HG03457 (cell line): ENCODE measurements at regions not wholly inside any gene's neighbourhood (a gene's known extent, or its start where the extent isn't known, plus 50 kb on each side); places are given as distances from the start of the nearest gene placed in this dataset.

ENCODE experiments used
- ATAC-seq: cut with Tn5 transposase; IDR thresholded peaks from one replicate; pipeline ENCODE4 v1.9.1; 2021; ENCODE audit warnings: moderate number of reproducible peaks; ENCODE audit not compliant: unreplicated experiment

DNA sequence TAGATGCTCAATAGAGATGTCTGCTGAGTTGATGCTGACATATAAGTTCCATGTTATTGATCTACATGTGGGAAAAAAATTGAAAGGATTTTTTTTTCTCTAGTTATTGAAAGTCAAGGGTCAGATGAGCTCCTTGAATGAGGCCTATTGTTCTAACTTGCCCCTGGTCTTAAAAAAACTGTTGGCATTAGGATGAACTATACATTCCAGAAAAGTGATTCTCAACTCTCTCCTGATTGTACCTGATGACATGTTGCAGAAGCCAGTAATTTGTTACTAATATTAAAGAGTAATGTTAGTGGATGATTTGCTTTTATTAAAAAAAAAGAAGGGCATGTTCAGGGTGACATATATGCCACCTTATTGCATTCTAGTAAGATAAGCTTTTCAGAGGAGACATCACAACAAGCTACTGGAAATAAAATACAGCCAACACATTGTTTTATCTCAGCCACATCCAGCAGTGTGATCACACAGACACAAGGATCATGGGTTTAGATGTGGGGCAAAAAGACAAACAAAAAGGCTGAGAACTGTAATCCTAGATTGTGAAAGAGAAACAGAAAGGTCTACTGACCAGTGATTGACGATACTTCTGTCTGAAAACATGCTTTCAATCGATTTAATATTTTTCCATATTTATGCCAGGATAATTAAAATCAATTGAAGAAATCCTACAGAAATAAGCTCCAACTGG, 1314.1 kb upstream of the C9orf72 start:
- no peak for ATAC-seq

DNA sequence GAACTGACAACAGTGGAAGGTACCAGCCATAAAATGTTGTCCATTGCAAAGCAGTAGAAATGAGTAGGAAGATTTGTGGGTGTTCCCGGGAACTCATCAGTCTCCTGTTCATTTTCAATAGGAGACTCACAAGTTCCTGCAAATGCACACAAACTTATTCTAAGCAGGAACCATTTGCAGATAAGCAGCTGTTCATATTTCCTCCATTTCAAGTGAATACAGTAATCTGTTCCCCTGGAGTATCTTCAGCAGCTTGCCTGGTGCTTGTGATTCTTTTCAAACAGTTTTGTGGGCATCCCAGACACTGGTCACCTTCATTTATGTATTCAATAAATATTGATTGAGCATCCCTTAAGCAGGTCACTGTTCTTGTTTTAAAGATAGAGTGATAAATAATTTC, 1315.5 kb upstream of the C9orf72 start:
- ATAC-seq = no peak

DNA sequence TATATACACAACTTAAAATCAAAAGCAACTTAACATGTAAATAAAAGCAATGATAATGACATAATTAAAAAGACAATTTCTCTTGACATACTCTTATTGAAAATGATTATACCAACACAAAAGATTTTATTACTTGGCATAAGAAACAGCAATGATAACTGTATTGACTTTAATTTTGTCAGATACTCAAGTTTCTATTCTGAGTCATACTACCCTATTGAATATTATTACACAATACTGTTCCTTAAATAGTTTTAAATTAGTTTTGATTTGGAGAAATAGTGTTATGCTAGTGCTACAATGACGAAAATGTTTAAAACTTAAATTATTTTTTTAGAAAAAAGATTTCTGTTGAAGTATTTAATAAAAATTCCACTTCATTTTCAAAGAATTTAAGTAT, 1319.3 kb upstream of the C9orf72 start:
- no peak for ATAC-seq

DNA sequence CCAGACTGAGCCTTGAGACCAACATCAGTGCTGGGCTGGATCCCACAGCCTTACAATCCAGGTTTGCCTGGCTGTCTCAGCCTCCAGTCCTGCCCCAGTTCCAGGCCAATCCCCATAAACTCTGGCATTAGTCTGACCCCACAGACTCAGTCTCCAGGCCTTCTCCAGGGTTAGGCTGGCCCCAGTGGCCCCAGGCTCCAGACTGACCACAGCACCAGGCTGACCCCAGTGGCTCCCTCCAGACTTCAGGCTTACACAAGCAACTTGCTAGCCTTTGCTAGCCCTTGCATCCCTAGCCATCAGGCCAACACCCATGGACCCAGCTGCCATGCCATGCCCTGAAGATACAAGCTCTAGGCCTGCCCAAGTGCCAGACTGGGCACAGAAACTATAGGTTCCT, 1326.0 kb upstream of the C9orf72 start:
- no peak for ATAC-seq

GRCh38 chr9:28899926-28900325, 1326.6 kb upstream of the C9orf72 start:
- ATAC-seq = no peak

GRCh38 chr9:28900406-28900805, 1327.1 kb upstream of the C9orf72 start:
- ATAC-seq = no peak

DNA sequence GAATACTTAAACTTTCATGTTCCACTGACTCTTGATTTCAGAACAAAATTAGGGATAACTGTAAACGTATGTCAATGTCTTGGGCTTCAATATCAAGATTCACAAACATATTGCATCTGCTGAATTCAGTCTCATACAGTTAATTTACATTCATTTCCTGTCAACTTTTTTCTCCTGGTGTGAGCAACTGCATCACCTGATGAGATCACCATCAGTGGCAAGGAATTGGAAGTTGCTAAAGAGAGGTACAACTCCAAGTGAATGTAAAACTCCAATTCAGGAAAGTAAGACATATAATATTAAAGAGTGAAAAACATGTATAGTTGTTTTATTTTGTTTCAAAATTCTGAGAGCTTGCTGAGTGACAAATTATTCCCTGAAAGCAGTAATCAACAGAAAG, 1336.2 kb upstream of the C9orf72 start:
- no peak for ATAC-seq

DNA sequence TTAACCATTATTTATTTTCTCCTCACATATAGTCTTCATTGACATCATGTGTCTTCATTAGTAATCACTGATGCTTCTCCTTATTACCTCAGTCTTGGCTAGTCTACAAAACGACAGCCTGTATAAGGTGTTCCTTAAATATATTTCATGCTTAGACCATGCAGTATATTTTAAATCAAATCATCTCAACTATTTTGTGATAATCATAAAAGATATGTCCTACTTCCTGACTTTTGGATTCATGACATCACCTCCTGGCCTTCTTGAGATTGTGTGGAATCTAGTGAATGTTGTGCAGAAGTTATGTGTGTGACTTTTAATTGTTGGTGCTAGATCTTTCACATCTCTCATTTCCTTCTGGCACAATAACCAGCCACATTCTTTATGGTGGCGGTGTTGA, 1339.3 kb upstream of the C9orf72 start:
- ATAC-seq = no peak

DNA sequence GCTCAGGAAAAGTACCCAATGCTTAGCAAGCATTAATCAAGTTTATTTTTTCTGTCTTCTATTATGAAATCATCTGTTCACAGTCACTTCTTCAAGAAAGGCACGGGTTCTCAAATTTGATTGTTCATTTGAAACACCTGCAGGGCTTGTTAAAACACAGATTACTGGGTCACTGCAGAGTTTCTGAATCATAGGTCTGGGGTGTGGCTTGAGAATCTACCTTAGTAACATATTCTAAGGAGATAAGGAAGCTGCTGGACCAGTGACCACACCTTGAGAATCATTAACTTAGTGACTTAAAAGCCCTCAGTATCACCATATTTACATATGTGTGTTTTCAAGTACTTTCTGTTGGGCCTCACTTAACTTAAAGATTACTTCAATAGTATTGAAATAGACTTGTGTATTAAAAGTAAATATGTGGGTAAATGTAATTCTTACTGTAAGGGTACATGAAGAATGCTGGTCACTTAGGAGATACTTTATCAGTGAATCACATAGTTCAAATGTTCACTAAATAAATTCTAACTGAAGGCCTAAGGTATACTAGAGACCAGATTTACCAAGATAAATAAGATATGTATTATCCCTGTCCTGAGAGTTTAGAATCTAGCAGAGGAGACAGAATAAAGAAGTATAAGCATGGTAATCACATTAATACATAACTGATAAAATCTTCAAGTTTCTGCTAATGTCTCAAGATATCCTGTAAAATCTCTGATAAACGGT, 1342.1 kb upstream of the C9orf72 start:
- no peak for ATAC-seq

- no peak for ATAC-seq
Measured at GRCh38 chr9:28916348-28916747, 1343.1 kb upstream of the C9orf72 start.

DNA sequence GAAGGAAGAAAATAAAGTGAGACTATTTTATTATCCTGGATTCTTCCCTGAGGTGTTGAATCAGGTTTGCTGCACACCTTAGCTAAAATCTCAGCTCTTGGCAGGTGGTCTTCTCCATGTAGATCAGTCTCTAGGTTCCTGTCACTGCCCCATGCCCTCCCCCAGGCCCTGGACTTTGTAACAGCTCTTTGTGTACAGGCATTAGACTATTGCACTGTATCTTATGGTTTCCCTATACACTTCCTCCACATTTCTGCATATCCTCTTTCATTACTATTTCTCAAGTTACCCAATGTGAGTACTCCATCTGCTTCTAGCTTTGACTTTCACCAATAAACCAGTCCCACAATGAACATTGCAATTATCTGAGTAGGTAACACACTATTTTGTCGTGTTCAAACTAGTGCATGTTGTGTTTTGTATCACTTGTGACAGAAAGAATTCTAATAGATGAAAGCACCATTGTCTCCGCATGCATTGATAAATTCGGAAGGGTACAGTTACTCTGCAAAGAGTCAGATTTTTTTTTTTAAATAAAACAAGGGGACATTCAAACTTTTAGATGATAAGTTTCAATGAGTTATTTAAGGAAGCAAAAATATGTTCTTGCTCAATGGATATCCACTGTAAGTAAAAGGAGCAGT, 1348.7 kb upstream of the C9orf72 start:
- ATAC-seq = no peak

GRCh38 chr9:28922891-28923290, 1349.6 kb upstream of the C9orf72 start:
- no peak for ATAC-seq

- ATAC-seq = no peak
Measured at GRCh38 chr9:28923351-28923750, 1350.1 kb upstream of the C9orf72 start.

- ATAC-seq = no peak
Measured at GRCh38 chr9:28925157-28925556, 1351.9 kb upstream of the C9orf72 start.

DNA sequence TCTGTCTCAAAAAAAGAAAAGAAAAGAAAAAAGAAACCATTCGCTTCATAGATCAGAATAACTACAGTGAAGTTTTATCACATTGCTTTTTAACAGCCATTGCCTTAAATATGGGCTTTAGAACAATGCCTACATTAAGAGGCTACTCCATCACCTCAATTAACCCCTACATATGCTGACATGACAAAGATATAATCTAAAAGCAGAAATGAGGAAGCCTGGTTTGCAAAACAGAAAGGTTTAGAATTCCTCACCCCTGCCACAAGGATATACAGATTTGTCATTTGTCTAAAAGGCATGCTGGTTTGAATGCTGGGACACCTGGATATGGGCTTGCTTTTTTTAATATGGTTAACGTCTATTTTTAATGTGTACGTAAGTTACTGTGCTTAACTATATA, 1353.0 kb upstream of the C9orf72 start:
- ATAC-seq = no peak

- ATAC-seq = no peak
Measured at GRCh38 chr9:28927691-28928090, 1354.4 kb upstream of the C9orf72 start.

GRCh38 chr9:28929433-28929832, 1356.2 kb upstream of the C9orf72 start:
- no peak for ATAC-seq

- no peak for ATAC-seq
Measured at GRCh38 chr9:28930766-28931165, 1357.5 kb upstream of the C9orf72 start.

- no peak for ATAC-seq
Measured at GRCh38 chr9:28934111-28934510, 1360.8 kb upstream of the C9orf72 start.

GRCh38 chr9:28938981-28939380, 1365.7 kb upstream of the C9orf72 start:
- no peak for ATAC-seq

DNA sequence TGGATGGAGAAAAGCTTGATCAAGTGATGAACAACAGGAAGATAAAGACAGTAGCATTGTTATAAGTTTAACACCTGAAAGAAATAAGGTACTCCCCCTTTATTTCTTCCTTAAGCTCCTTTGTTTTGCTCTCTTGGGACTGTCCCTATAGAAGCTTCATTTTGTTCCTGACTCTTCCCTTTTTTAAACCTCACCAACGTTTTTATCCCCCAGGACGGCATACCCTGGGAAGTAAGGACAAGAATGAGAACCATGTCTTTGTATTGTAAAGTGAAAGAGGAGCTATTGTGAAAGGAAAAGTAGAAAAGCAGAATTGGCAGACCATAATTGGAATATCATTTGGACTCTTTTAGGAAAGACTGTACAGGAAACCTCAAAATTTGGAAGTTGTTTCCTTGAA, 1368.6 kb upstream of the C9orf72 start:
- no peak for ATAC-seq

- no peak for ATAC-seq
Measured at GRCh38 chr9:28942941-28943340, 1369.7 kb upstream of the C9orf72 start.
